D721Med (cell line): ENCODE measurements at regions not wholly inside any gene's neighbourhood (a gene's known extent, or its start where the extent isn't known, plus 50 kb on each side); places are given as distances from the start of the nearest gene placed in this dataset.
A peak's percentile ranks its signal among the peaks of the same experiment; 100 is the strongest.

Experiments
- DNase-seq: peaks from one replicate; pipeline ENCODE4 v3.0.0; 2011; ENCODE audit warnings: low spot score; ENCODE audit not compliant: insufficient read length
- FAIRE-seq: peaks from 2 replicates; lab custom pipeline; 2011; peaks lifted over from hg19 to GRCh38; lab: Jason Lieb, UNC
- TF ChIP-seq, protein P1 (sequence below): IDR thresholded peaks from 2 replicates; pipeline ENCODE4 v1.5.1; 2012; ENCODE audit warnings: mild to moderate bottlenecking, control low read depth; ENCODE audit not compliant: insufficient read depth; ENCODE audit errors: missing control alignments

DNA sequence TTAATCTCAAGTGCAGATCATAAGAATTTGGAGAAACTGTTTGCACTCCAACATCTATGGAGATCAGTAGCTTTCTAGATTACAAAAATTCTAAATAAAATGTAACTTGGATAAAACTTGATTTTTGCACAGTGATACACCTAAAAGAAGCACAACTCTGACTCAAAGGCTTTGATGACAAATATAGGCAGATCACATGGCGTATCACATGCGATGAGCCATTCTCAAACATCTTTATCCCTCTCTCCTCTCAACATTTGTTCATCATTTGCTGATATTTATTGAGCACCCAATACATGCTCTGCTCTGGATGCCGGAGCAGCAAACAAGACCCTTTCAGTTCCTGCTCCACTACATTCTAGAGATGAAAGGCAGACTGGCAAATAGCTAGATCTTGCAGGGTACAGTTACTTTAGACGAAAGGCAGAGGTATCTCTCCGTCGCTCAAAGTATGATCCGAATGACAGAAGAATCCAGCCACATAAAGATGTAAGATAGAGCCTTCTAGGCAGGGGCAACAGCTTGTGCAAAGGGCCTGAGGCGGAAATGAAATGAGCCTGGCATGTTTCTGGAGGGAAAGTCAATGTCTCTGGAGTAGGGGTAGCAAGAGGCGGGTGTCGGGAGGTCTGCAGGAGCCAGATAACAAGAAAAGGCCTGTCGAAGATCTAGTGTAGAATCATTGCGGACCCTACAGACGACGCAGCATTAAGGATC, 145.8 kb upstream of the ERRFI1 start:
- no peak for FAIRE-seq

DNA sequence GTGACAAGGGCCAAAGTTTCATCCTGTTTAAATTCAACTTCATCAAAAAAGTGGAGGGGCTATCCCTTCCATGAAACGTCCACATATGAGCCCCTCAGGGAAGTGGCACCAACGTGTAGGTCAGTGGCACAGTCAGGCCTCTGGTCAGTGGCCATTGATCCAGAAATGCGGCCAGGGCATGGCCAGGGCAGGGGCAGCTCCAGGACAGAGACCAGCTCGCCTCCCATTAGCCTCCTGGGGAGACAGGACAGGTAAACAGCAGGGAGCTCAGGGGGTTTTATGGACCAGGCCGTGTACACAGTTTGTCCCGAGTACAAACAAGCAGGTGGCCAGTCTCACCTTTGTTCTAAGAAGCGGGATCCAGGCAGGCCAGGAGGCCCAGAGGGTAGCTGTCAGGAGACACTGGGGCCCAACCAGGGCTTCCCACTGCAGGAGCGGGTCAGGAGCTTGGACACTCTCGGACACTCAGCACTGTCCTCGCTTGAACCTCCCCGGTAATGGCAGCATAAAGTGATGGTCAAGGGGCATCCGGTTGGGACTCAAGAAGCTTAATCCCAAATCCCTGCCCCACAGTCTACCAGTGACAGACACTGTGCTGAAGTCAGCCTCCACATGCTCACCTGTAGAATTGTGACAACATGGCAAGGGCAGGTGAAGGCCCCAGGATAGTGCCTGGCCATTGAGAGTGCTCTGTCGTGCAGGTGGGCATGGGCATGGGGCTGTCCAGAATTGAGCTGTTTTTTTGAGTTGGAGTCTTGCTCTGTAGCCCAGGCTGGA, 144.1 kb upstream of the ERRFI1 start:
- TF ChIP-seq, protein P1, sequence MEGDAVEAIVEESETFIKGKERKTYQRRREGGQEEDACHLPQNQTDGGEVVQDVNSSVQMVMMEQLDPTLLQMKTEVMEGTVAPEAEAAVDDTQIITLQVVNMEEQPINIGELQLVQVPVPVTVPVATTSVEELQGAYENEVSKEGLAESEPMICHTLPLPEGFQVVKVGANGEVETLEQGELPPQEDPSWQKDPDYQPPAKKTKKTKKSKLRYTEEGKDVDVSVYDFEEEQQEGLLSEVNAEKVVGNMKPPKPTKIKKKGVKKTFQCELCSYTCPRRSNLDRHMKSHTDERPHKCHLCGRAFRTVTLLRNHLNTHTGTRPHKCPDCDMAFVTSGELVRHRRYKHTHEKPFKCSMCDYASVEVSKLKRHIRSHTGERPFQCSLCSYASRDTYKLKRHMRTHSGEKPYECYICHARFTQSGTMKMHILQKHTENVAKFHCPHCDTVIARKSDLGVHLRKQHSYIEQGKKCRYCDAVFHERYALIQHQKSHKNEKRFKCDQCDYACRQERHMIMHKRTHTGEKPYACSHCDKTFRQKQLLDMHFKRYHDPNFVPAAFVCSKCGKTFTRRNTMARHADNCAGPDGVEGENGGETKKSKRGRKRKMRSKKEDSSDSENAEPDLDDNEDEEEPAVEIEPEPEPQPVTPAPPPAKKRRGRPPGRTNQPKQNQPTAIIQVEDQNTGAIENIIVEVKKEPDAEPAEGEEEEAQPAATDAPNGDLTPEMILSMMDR, result no peak
- FAIRE-seq (no peak), DNase-seq (no peak)

More for the DNA sequence above, 145.8 kb upstream of the ERRFI1 start:
- DNase-seq, result no peak
- TF ChIP-seq, protein P1, result no peak

DNA sequence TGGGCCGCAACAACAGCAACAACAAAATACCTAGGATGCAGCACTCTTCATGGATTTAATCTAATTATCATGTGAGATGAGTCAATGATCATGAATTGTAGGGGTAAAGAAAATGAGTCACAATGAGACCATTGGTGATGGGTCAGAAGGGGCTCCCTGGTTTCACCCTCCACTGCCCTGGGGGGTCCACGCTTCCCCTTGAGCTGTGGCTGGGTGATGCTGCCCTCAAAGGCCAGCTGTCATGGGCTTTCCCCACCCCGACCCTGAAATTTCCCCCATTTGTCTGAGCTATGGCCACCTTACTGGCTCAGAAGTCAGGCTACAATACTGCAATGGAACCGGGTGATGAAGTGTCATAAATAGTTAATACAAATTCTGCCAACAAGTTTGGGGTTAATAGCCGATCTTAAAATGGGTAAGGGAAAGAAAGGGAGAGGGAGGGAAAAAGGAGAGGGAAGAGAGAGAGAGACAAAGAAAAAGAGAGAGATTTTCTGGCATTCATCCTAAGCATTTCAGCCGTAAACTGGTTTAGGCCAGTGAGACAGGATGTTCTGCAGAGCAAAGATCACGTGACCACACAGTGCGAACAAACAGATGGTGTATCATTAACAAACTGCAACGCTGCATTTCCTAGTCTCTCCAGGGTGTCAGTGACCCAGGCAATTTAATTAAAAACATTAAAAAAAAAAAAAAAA, 143.4 kb upstream of the ERRFI1 start:
- TF ChIP-seq, protein P1, result no peak
- DNase-seq (no peak), FAIRE-seq (no peak)

GRCh38 chr1:8167936-8168335, 141.8 kb upstream of the ERRFI1 start:
- TF ChIP-seq, protein P1, result no peak
- no peak for FAIRE-seq

GRCh38 chr1:8166406-8166805, 140.3 kb upstream of the ERRFI1 start:
- no peak for FAIRE-seq
- TF ChIP-seq, protein P1, result no peak
- no peak for DNase-seq

More at GRCh38 chr1:8167936-8168335, 141.8 kb upstream of the ERRFI1 start:
- no peak for DNase-seq

GRCh38 chr1:8165595-8166360, 139.7 kb upstream of the ERRFI1 start:
- TF ChIP-seq, protein P1, result peak; percentile 22
- no peak for FAIRE-seq
- no peak for DNase-seq
